ENCODE measurements at regions not wholly inside any gene's neighbourhood (a gene's known extent, or its start where the extent isn't known, plus 50 kb on each side); places are given as distances from the start of the nearest gene placed in this dataset.

- Histone ChIP-seq H3K79me2 (ENCODE audit: control insufficient read depth, insufficient read depth, low read length) (no peaks in the 10 kb centered on the region), H3K4me1 (ENCODE audit: control insufficient read depth, extremely low read depth, insufficient read depth, low read length) (no peaks in the 10 kb centered on the region), H3K27ac (ENCODE audit: insufficient read depth, low read length) (no peak overlapping the region), H3K4me3 (replicated peaks in 1 of 4; ENCODE audit: control extremely low read depth in 1 of 4, insufficient read depth in 1 of 4, low read depth in 3 of 4, low read length in 4 of 4) (no peak overlapping the region), H2AFZ (ENCODE audit: low read length) (no peak overlapping the region), H3K27me3 (ENCODE audit: control insufficient read depth, insufficient read depth, low read length) (no peaks in the 10 kb centered on the region), H3K9me3 (ENCODE audit: control insufficient read depth, insufficient read depth, low read depth, low read length) (no peaks in the 10 kb centered on the region), H3K36me3 (ENCODE audit: control insufficient read depth, insufficient read depth, low read length) (no peaks in the 10 kb centered on the region), H3K4me2 (ENCODE audit: extremely low read depth, insufficient read depth, low read length) (no peak overlapping the region), H4K20me1 (ENCODE audit: control insufficient read depth, extremely low read depth, insufficient read depth, low read length) (no peaks in the 10 kb centered on the region), H3K9ac (ENCODE audit: insufficient read depth, low read length) (no peak overlapping the region)
- DNase-seq (ENCODE audit: low read depth in 2 of 2) = no peak
- no peak for TF ChIP-seq CTCF (conservative IDR thresholded peaks at IDR 0.05 in 1 of 2, IDR thresholded peaks at IDR 0.05 in 1 of 2; ENCODE audit: low read depth in 1 of 2, low read length in 2 of 2)
- TF ChIP-seq EZH2 (IDR thresholded peaks at IDR 0.05; ENCODE audit: low read length, missing control alignments) = no peak
Measured at GRCh38 chr18:52054324-52054723, 285.7 kb upstream of the DCC start.

GRCh38 chr18:52060607-52061304 lies 279.2 kb upstream of the DCC start:
- H3K9me3 ChIP-seq (ENCODE audit: control insufficient read depth, insufficient read depth, low read depth, low read length) = no peaks in the 10 kb centered on the region
- no peak overlapping the region for H3K4me3 ChIP-seq (replicated peaks in 1 of 4; ENCODE audit: control extremely low read depth in 1 of 4, insufficient read depth in 1 of 4, low read depth in 3 of 4, low read length in 4 of 4)
- TF ChIP-seq EZH2 (IDR thresholded peaks at IDR 0.05; ENCODE audit: low read length, missing control alignments) (no peak), CTCF (conservative IDR thresholded peaks at IDR 0.05 in 1 of 2, IDR thresholded peaks at IDR 0.05 in 1 of 2; ENCODE audit: low read depth in 1 of 2, low read length in 2 of 2) (no peak)
- no peaks in the 10 kb centered on the region for H3K4me1 ChIP-seq (ENCODE audit: control insufficient read depth, extremely low read depth, insufficient read depth, low read length)
- H4K20me1 ChIP-seq (ENCODE audit: control insufficient read depth, extremely low read depth, insufficient read depth, low read length) = no peaks in the 10 kb centered on the region
- H3K79me2 ChIP-seq (ENCODE audit: control insufficient read depth, insufficient read depth, low read length) = no peaks in the 10 kb centered on the region
- H3K36me3 ChIP-seq (ENCODE audit: control insufficient read depth, insufficient read depth, low read length) = no peaks in the 10 kb centered on the region
- DNase-seq (ENCODE audit: low read depth in 2 of 2) = no peak
- H3K27ac ChIP-seq (ENCODE audit: insufficient read depth, low read length) = no peak overlapping the region
- H3K27me3 ChIP-seq (ENCODE audit: control insufficient read depth, insufficient read depth, low read length) = no peaks in the 10 kb centered on the region
- H3K4me2 ChIP-seq (ENCODE audit: extremely low read depth, insufficient read depth, low read length) = no peak overlapping the region
- no peak overlapping the region for H3K9ac ChIP-seq (ENCODE audit: insufficient read depth, low read length)
- H2AFZ ChIP-seq (ENCODE audit: low read length) = no peak overlapping the region

GRCh38 chr18:52063923-52064322 lies 276.1 kb upstream of the DCC start:
- no peak overlapping the region for H3K9ac ChIP-seq (ENCODE audit: insufficient read depth, low read length)
- H3K27me3 ChIP-seq (ENCODE audit: control insufficient read depth, insufficient read depth, low read length) = no peaks in the 10 kb centered on the region
- H3K9me3 ChIP-seq (ENCODE audit: control insufficient read depth, insufficient read depth, low read depth, low read length) = no peaks in the 10 kb centered on the region
- no peak overlapping the region for H3K27ac ChIP-seq (ENCODE audit: insufficient read depth, low read length)
- no peaks in the 10 kb centered on the region for H4K20me1 ChIP-seq (ENCODE audit: control insufficient read depth, extremely low read depth, insufficient read depth, low read length)
- H2AFZ ChIP-seq (ENCODE audit: low read length) = no peak overlapping the region
- no peak for DNase-seq (ENCODE audit: low read depth in 2 of 2)
- H3K79me2 ChIP-seq (ENCODE audit: control insufficient read depth, insufficient read depth, low read length) = no peaks in the 10 kb centered on the region
- H3K4me1 ChIP-seq (ENCODE audit: control insufficient read depth, extremely low read depth, insufficient read depth, low read length) = no peaks in the 10 kb centered on the region
- no peak overlapping the region for H3K4me3 ChIP-seq (replicated peaks in 1 of 4; ENCODE audit: control extremely low read depth in 1 of 4, insufficient read depth in 1 of 4, low read depth in 3 of 4, low read length in 4 of 4)
- TF ChIP-seq EZH2 (IDR thresholded peaks at IDR 0.05; ENCODE audit: low read length, missing control alignments) (no peak), CTCF (conservative IDR thresholded peaks at IDR 0.05 in 1 of 2, IDR thresholded peaks at IDR 0.05 in 1 of 2; ENCODE audit: low read depth in 1 of 2, low read length in 2 of 2) (no peak)
- no peak overlapping the region for H3K4me2 ChIP-seq (ENCODE audit: extremely low read depth, insufficient read depth, low read length)
- no peaks in the 10 kb centered on the region for H3K36me3 ChIP-seq (ENCODE audit: control insufficient read depth, insufficient read depth, low read length)

Data from fibroblast of lung (primary cell).